ENCODE measurements at regions not wholly inside any gene's neighbourhood (a gene's known extent, or its start where the extent isn't known, plus 50 kb on each side); places are given as distances from the start of the nearest gene placed in this dataset.
"Not testable (repeated sequence)": the region's sequence is repeated elsewhere in the genome, so short reads cannot be mapped to it uniquely, and the experiment has no call there.

- DNase-seq, result no peak
These were observed 53.9 kb downstream of the BARX1 start for GRCh38 chr9:93900971-93901861.

- no peak for DNase-seq
These were observed 54.7 kb downstream of the BARX1 start for GRCh38 chr9:93900436-93900819.

- DNase-seq, result no peak
These were observed 55.3 kb downstream of the BARX1 start for GRCh38 chr9:93899609-93900435.

GRCh38 chr9:93898502-93899426 is 56.4 kb downstream of the BARX1 start:
- DNase-seq, result no peak

GRCh38 chr9:93898026-93898425 is 57.1 kb downstream of the BARX1 start:
- no peak for DNase-seq

- DNase-seq, result no peak
These were observed 57.8 kb downstream of the BARX1 start for GRCh38 chr9:93897075-93897970.

GRCh38 chr9:93896496-93897033 is 58.6 kb downstream of the BARX1 start:
- no peak for DNase-seq

GRCh38 chr9:93896093-93896492 is 59.1 kb downstream of the BARX1 start:
- no peak for DNase-seq

- DNase-seq, result no peak
These were observed 59.6 kb downstream of the BARX1 start for GRCh38 chr9:93895535-93895934.

GRCh38 chr9:93894691-93895079 is 60.5 kb downstream of the BARX1 start:
- no peak for DNase-seq

- no peak for DNase-seq
These were observed 61.1 kb downstream of the BARX1 start for GRCh38 chr9:93893899-93894690.

GRCh38 chr9:93893194-93893593 is 62.0 kb downstream of the BARX1 start:
- no peak for DNase-seq

- no peak for DNase-seq
These were observed 62.4 kb downstream of the BARX1 start for GRCh38 chr9:93892748-93893147.

GRCh38 chr9:93891549-93892310 is 63.4 kb downstream of the BARX1 start:
- no peak for DNase-seq

- no peak for DNase-seq
These were observed 64.1 kb downstream of the BARX1 start for GRCh38 chr9:93891050-93891449.

GRCh38 chr9:93890436-93890935 is 64.7 kb downstream of the BARX1 start:
- no peak for DNase-seq

GRCh38 chr9:93886911-93887310 is 68.2 kb downstream of the BARX1 start:
- DNase-seq, result no peak

GRCh38 chr9:93884808-93885207 is 70.3 kb downstream of the BARX1 start:
- no peak for DNase-seq

GRCh38 chr9:93879662-93880407 is 75.3 kb downstream of the BARX1 start:
- DNase-seq, result not testable (repeated sequence)

Data from effector CD4-positive, alpha-beta T cell (primary cell).